Middle frontal gyrus (tissue), 1 donor: ENCODE measurements at regions not wholly inside any gene's neighbourhood (a gene's known extent, or its start where the extent isn't known, plus 50 kb on each side); places are given as distances from the start of the nearest gene placed in this dataset.
"Not testable (repeated sequence)": the region's sequence is repeated elsewhere in the genome, so short reads cannot be mapped to it uniquely, and the experiment has no call there.

Experiments
- DNase-seq: peaks from one replicate; pipeline ENCODE4 v3.0.0-alpha.2; 2015; ENCODE audit warnings: low spot score; ENCODE audit errors: extremely low spot score

DNA sequence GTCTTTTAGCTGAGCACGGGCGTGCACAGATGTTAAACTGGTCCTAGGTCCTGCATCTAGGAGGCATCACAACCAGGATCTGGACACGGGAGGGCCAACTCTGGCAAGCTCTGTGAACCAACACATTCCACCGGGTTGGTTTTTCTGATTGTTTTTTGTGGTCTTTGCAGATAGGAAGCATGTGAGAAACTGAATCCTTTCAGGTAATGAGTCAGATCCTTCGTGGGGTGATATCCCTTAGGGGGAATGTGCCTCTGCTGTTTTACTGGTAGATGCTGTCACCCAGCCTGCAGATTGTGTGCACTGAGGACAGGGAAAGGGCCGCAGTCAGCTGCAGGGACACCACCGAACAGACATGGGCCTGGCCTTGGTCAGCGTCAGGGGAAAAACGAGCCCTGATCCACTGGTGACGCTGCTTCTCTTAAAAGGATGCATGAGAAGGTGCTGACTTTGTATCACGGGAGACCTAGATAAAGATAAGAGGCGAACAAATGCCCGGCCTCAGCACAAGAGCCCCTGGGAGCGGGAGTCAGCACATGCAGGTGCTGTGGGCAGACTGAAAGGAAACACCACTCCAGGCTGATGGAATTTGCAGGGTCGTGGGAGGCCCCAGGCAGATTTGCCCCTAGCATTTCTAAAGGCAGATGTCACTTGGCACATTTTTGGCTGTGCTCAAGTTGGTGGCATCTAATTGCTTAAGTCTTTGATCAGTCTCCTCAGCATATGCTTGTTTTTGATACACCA lies 51.1 kb downstream of the DOP1B start:
- no peak for DNase-seq

DNA sequence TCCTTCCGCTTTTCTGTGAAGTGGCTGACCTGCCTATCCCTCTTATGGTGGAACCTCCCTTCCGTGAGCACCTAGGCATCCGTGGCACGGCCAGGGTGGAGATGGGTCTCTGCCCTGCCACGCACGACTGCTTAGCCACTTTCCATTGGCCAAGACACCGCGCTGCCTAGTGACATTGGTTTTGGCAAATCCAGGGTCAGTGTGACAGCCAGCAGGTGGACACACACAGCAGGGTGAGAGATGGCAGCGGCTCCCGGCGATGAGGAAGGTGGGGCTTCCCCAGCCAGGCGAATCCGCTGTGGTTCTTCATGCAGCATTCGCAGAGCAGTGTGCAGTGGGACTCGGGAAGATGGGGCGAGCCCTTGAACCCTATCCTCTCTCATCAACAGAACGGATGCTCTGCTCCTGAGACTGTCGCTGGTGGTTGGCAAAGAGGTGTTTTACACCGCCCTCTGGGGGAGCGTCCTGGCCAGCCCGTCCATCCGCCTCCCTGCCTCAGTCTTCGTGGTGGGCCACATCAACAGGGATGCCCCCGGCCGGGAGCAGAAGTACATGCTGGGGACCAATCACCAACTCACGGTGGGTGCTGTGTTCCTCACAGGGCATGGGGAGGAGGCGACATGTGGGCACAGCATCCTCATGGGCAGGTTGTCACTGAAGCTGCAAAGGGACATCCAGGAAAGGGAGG lies 51.8 kb downstream of the DOP1B start:
- DNase-seq = no peak

DNA sequence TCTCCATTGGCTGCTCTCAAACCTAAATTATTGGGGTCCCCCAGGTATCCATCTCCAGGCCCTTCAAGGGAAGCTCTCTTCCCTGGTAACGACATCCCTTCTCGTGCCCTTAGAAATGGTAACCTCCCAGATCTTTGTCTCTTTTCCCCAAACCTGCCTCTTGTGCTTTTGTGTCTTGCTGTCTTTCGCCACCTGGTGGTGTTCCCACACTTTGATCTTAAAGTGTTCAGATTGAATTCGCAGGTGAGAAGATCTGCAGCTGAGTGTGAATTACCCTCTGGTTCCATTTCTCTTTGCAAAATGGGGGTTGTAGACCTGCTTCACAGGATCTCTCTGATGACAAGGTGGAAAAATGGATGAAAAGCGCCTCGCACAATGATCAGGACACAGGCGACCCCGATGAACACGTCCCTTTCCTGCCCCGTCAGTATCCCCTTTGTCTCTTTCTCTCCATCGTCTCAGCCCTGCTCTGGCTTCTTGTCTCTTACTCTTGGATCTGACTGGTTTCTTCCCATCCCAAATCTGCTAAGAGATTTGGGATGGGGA lies 53.1 kb downstream of the DOP1B start:
- DNase-seq = no peak

DNA sequence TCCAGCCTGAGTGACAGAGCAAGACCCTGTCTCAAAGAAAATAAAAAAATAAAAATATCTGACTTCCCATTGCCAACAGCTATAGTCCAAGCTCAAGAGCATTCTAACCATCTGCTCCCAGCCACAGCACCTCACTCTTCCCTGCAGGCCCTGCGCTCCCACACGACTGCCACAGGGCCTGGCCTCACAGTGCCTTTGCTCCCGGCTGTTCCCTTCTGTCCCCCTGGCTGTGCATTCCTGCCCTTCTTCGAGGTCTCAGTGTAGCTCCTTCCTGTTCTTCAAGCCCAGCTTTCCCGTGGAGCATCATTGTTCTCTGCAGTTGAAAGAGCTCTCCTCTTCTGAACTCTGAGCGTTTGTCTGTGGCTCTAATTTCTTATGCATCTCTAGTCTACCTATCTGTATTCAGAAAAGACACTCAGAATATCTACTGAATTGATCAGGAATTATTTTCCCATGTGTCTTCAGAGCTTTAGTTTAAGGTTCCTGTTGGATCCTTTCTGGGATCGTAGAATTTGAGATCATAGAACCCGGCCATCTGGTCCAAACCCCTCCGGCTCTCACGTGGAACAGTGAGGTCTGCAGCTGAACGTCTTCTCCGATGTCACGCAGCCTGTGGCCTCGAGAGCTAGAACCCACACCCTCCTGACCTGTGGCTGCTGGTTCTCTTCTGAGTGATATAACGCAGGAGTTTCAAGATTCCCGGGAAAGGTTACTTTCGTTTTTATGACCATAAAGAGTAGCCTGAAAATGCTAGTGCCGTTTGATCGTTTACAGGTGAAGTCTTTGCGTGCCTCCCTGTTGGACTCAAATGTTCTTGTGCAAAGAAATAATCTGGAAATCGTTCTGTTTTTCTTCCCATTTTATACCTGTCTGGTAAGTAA lies 54.4 kb downstream of the DOP1B start:
- no peak for DNase-seq

DNA sequence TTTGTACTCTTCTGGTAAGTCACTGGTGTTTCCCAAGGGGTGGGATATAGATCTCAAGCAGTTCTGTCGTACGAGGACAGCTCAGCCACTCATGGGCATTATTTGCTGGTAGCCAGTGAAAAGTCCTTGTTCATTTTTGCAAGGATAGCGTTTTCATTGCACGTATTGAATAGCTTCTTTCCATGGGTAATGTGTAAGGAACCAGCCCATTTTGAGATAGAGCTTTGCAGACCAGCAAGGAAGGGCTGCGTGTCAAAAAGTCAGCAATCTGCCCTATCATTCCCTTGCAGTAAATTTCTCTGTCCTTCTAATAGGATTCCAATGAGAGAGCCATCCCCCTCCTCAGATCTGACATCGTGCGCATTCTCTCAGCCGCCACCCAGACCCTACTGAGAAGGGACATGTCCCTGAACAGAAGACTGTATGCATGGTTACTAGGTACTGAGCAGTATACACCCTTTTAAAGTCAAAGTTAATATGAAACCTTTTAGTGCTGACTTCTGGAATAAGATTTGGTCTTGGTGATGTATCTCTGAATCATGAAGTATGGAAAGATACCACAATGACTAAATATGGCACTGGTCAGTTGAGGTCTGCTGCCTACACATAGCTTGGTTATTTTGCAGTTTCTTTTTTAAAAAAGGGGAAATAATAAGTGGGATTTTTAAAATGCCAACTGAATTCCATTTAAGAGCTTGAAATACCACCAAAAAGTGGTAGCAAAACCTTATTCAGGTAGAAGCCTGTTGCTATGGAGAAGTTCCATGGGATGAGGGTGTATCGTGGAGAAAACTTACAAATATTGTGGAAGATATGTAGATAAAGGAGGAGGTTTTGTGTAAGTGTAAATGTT lies 55.3 kb downstream of the DOP1B start:
- no peak for DNase-seq

DNA sequence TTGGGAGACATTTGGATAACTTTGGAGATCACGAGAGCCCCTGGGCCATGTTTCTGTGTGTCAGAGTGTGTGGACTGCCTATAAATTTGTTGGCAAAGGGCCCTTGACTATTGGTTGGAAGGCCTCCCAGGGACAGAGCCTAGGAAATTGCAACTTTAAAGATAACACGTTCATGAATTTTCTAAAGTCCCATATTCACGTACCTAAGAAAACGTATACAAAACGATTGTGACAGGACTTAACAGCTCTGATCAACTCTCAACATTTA lies 55.8 kb downstream of the DOP1B start:
- no peak for DNase-seq

DNA sequence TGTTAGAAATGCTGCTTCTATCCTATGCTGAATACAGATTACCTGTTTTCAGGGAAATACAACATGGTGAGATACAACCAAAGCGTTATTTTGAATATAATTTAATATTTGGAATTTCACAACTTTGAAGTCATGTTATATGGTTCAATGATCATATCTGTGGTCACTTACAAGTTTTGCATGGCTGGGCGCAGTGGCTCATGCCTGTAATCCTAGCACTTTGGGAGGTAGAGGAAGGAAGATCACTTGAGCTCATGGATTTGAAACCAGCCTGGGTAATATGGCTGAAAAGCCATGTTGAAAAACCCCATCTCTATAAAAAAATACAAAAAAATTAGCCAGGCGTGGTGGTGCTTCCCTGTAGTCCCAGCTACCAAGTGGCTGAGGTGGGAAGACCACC lies 57.9 kb downstream of the DOP1B start:
- no peak for DNase-seq

DNA sequence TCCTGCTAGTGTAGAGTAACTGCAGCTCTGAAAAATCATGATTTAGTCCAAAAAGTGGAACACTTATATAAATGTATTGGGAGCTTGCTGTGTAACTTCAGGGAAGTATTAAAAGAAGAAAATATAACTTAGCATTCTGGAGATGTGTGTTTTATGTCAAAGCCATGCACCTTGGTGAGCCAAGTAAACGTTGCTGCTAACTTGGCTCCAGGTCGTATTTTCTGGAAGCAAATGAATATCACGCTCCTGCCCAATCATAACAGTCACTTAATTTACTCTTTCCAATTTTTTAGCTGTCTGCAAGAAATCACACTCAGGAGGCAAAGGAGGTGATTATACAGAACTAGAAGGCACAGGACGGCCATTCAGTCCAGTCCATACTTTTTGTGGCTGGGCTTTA lies 61.1 kb downstream of the DOP1B start:
- DNase-seq = no peak

DNA sequence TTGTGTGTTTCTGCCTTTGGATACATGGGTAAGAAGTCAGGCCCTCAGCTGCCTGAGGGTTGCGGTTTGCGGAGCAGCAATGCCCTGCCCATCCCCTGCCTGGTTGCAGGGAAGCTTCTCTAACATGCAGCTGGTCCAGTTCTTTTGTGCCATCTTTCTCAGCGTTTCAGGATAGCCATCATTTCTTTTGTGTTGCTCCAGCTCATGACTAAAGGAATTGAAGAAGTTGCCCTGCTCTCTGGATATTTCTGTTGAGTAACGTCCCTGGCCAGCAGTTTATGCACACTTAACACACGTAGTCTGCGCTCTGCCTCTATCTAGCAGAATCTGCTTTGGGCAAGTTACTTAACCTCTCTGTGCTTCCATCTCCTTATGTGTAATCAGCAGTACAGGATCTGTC lies 62.1 kb downstream of the DOP1B start:
- no peak for DNase-seq

DNA sequence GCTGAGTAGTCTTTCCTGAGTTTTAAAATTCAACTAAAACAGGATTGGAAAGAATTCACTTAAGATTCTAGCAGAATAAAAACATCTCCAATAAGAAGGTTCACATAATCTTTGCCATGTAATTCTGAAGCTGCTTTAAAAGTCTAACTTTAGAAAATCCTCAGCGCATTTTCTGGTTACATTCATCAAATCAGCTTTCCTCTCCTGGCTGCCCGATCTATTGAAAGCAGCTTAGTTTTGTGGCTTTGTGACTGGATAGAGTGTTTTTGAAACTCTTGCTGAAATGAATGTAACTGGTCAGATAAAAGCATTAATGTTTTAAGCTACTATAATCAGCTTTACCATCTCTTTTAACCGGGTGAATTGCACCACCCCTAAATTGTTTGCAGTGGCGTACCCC lies 66.8 kb downstream of the DOP1B start:
- DNase-seq = no peak

DNA sequence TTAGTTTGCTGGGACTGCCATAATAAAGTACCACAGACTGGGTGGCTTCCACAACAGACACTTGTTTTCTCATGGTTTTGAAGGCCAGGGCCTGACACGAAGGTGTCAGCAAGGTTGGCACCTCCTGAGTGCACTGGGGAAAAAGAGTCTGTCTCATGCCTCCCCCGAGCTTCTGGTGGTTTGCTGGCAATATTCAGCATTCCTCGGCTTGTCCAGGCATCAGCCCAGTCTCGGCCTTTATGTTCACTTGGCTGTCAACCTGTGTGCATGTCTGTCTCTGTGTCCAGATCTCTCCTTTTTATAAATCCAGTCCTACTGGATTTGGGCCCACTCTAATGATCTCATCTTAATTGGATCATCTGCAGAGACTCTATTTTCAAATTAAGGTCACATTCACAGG lies 72.6 kb downstream of the DOP1B start:
- DNase-seq = no peak

DNA sequence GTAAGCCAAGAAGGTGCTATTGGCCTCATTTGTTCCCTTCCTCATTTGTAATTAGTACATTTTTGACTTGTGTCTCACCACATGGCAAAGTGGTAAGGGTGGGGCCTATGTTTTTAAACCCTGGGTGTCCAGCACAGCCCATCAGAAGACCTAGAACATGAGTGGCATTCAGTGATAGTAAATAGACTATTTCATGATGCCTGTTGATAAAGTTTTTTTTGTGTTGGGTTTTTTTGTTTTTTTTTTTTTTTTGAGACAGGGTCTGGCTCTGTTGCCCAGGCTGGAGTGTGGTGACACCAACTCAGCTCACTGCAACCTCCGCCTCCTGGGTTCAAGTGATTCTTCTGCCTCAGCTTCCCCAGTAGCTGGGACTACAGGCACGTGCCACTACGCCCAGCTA lies 74.8 kb downstream of the DOP1B start:
- DNase-seq = not testable (repeated sequence)

DNA sequence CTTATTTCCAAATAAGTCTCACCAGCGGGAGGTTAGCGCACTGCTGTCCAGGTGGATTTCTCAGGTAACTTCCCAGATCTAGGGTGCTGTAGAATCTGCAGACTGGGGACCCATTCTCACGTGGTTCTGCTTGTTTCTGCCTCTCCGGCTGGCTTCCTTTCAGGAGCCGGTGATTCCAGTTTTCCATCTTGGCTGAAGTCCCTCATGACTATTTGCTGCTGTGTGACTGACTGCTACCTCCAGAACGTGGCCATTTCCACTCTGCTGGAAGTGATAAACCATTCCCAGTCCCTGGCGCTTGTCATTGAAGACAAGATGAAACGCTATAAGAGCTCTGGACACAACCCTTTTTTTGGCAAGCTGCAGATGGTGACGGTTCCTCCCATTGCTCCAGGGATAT lies 76.0 kb downstream of the DOP1B start:
- DNase-seq = no peak

DNA sequence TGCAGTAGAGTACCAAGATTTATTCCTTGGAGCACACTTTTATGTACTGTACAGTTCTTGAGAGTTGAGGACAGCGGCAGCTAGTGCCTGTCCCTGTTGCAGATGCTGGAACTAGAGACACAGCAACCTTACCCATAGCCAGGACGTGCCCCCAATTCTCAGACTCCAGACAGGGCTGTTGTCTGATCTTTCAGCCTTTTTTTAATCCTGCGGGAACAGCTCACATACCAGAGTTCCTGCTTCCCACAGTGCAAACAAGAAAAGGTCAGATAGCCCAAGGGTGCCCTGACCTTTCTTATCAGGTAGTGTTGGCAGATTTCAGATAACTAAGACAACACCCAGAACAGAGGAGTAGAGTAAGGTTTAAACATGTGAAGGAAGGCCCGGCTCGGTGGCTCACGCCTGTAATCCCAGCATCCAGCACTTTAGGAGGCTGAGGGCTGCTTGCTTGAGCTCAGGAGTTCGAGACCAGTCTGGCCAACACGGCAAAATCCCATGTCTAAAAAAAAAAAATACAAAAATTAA lies 78.5 kb downstream of the DOP1B start:
- DNase-seq = no peak

DNA sequence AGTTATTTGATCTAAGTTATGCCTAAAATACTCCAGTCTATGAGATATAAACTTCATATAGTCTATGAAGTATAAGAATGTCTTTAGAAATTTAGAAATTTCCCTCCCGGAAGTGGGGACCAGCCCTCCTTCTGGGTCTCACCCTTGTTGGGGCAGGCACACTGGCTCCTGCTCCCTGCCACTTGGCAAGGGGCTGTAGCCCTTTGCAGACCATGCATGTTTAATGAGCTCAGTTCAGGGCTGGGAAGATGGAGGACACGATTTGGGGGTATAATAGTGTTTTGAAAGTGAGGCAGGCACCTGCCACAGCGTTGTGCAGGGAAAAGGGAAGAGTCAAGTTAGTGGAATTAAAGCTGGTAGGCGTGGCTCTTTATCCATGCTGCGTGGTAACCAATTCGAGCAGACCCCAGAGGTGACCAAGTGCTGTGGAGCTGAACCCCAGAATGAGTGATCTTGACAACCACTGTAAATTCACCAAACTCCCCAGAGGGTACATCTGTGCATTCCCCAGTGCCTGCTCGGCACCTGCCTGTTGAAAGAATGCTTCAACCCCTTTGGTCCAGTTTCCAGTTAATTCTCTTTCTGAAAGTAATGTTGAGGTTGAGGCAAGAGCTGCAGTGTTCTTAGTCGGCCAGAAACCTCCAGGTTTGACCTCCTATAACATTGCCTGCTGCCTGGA lies 79.6 kb downstream of the DOP1B start:
- no peak for DNase-seq

DNA sequence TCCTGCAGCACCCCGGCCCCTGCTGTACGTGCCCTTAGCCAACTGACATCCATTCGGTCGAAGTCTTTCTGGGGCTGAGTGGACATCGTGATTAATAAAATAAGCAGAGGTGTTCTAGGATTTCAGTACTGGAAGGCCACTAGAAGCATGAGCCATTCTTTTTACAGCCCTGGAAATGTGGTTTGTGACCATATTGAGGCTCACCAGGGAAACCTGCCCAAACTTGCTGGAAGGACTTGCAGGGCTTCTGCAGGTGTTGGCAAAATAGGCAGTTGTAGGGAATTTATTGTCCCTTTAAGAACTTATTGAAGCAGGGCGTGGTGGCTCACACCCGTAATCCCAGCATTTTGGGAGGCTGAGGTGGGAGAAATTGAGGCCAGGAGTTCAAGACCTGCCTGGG lies 80.8 kb downstream of the DOP1B start:
- DNase-seq = no peak

DNA sequence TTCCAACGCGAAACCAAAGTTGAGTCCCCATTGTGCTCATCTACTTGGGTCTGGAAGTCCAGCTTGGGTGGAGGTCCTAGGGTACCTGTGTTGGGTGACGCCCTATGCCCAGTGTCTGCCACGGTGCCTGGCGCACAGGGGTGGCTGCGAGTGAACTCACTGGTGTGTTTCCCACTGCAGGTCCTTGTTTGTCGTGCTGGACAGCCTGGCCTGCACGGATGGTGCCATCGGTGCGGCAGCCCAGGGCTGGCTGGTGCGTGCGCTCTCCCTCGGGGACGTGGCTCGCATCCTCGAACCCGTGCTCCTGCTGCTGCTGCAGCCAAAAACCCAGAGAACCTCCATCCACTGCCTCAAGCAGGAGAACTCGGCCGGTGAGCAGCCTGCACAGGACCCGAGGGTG lies 80.4 kb upstream of the MORC3 start:
- DNase-seq = no peak

DNA sequence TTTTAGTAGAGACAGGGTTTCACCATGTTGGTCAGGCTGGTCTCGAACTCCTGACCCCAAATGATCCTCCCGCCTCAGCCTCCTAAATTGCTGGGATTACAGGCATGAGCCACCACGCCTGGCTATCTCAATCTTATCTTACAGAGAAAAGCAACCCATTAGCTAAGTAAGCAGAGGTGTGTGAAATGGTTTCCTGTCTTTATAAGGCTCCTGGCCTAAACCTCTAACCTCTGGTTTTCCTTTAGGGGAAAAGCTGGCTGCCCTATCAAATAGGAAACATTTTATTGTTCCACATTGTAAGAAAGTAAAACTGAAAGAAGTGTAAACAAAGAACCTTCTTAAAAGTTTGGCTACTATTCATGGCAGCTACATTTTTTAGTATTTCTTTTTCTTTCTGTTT lies 78.3 kb upstream of the MORC3 start:
- no peak for DNase-seq

DNA sequence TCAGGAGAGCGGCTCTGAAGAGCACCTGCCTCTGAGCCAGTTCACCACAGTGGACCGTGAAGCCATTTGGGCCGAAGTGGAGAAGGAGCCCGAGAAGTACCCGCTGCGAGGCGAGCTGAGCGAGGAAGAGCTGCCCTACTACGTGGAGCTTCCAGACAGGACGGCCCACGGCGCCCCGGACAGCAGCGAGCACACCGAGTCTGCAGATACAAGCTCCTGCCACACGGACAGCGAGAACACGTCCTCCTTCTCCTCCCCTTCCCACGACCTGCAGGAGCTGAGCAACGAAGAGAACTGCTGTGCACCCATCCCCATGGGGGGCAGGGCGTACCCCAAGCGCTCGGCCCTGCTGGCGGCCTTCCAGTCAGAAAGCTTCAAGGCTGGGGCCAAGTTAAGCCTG lies 74.9 kb upstream of the MORC3 start:
- DNase-seq = no peak

DNA sequence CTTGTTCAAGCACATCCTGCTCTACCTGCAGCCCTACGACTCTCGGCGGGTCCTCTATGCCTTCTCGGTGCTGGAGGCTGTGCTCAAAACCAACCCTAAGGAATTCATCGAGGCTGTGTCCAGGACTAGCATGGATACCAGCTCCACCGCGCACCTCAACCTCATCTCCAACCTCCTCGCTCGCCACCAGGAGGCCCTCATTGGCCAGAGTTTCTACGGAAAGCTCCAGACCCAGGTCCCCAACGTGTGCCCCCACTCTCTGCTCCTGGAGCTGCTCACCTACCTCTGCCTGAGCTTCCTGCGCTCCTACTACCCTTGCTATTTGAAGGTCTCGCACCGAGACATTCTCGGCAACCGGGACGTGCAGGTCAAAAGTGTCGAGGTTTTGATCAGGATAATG lies 74.3 kb upstream of the MORC3 start:
- DNase-seq = no peak
